GM18505 (cell line): ENCODE measurements at regions not wholly inside any gene's neighbourhood (a gene's known extent, or its start where the extent isn't known, plus 50 kb on each side); places are given as distances from the start of the nearest gene placed in this dataset.

Experiments used
- ATAC-seq: cut with Tn5 transposase; IDR thresholded peaks from one replicate; pipeline ENCODE4 v1.9.1; 2021; ENCODE audit not compliant: unreplicated experiment
- POLR2A ChIP-seq: IDR thresholded peaks from 4 replicates; pipeline ENCODE4 v1.6.1; 2011; ENCODE audit warnings: borderline replicate concordance; ENCODE audit not compliant: insufficient read depth, insufficient read length; ENCODE audit errors: extremely low read depth

DNA sequence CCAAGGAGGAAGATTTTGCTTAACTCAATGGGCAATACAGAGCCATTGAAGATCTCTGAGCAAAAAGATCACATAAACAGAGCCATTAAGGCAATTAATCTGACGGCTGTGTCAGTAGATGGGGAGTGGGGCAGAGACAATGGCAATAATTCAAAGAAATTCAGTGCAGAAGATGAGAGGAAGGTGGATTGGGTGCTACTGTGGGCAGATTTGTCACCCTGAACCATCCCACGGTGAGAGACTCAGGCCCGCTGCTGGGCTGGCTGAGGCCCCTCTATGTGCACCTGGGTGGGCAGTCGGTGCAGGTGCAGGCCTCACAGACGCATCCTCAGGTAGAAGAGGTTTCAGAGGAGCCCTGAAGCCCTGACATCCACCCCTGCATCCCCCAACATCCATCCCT, 458.6 kb downstream of the EIPR1 start:
- TF ChIP-seq POLR2A = no peak
- ATAC-seq = no peak

DNA sequence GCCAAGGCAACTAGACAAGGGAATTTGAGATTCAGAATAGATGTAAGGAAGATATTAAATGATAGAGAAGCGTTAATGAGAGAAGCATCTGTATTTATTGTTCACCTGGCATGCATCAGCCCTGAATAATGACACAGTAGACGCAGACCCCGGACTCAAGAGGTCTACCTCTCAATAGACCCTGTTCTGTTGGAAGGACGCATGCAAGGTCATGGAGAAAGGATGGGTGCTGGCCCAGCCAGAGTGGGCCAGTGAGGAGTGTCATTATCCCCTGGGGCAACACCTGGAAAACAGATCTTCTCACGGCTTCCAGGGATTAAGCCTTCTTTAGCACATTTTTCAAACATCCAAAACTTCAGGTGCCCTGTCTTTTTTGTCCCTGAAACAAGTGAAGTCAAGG, 461.0 kb downstream of the EIPR1 start:
- no peak for ATAC-seq
- no peak for TF ChIP-seq POLR2A

DNA sequence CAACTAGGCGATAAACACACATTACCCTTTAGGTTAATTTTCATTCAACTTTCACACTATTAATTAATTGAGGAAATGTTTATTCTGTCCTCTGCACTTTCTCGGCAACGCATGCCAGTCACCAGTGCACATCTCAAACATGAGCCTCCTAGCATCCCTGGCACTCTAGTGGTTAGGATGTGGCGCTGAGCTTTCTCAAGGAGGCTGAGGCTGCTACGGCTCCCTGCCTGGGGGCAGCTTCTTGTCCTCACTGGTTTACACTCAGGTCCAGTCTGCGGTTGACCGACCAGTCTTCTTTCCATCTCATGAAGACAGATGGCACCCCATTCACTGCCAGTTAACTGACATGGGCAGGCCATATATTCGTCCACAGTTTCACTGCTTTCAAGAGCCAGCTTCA, 463.4 kb downstream of the EIPR1 start:
- ATAC-seq = no peak
- TF ChIP-seq POLR2A = no peak

DNA sequence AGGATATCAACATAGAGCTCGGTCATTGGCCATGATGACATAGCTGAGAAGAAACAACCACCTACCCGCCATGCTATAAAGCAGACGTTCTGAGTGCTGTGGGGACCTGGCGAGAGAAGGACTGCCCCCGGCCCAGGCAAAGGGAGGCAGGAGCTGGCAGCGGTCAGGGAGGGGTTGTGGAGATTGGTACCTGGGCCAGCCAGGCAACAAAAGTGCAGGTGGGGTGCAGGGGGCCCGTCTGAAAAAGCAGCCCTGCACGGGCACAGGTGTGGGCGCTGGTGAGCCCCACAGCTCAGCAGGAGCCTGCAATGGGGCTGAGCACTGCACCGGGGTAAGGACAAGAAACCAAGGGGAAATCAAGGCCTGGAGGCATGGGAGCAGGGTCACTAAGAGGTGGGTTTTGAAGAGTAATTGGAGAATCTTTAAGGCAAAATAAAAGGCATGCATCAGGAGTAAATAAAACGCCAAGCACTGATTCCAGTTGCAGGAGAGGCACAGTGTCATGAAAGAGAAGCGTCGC, 464.0 kb downstream of the EIPR1 start:
- no peak for TF ChIP-seq POLR2A
- ATAC-seq = no peak

DNA sequence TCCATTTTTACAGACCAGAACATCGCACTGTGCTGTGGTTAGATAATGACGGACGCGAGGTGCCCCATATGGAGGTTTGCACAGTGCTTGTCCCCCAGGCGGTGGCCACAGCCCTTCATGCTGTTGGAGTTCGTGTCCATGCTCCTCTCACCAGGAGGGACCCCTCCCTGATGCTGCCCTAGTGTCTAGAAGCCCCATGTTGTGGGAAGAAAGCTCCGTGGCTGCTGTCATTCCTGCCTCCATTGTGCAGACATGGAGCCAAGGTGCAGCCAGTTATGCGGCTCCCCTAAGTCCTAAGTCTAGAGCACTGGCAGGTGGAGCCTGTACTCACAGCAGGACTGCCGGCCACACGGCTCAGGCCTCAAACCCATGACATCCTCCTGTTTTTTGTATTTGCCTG, 464.9 kb downstream of the EIPR1 start:
- no peak for ATAC-seq
- TF ChIP-seq POLR2A = no peak

DNA sequence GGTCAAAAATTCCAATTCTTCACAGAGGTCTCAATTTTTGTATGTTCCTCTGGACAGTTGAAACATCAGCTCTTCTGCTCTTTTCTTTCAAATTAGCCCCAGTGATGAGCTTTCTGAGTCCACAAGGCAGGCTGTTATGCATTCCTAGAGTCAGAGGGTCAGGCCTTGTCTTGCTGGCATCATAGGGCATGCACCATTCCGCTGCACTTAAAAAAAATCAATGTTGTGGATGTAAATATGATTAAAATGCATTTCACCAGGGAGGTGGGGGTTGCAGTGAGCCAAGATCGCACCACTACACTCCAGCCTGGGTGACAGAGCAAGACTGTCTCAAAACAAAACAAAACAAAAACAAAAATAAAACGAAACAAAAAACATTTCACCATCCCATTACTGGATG, 465.3 kb downstream of the EIPR1 start:
- no peak for ATAC-seq
- no peak for TF ChIP-seq POLR2A

DNA sequence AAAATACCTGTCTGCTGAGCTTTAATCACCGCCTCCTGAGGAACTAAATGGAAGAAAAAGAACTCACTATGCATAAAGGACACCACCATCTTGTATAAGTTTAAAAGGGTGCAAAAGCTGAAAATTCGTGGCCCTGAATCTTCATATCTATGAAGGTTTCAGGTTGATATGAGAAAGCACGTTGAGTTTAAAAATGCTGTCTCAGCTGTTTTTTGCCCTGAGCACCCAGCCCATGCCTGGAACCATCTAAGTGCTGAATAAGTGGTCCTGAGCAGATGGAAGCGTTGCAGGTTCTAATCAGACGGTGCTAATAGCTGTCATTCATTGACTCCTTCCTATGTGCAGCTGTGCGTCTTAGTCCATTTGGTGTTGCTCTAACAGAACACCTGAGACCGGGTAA, 467.4 kb downstream of the EIPR1 start:
- TF ChIP-seq POLR2A = no peak
- no peak for ATAC-seq

DNA sequence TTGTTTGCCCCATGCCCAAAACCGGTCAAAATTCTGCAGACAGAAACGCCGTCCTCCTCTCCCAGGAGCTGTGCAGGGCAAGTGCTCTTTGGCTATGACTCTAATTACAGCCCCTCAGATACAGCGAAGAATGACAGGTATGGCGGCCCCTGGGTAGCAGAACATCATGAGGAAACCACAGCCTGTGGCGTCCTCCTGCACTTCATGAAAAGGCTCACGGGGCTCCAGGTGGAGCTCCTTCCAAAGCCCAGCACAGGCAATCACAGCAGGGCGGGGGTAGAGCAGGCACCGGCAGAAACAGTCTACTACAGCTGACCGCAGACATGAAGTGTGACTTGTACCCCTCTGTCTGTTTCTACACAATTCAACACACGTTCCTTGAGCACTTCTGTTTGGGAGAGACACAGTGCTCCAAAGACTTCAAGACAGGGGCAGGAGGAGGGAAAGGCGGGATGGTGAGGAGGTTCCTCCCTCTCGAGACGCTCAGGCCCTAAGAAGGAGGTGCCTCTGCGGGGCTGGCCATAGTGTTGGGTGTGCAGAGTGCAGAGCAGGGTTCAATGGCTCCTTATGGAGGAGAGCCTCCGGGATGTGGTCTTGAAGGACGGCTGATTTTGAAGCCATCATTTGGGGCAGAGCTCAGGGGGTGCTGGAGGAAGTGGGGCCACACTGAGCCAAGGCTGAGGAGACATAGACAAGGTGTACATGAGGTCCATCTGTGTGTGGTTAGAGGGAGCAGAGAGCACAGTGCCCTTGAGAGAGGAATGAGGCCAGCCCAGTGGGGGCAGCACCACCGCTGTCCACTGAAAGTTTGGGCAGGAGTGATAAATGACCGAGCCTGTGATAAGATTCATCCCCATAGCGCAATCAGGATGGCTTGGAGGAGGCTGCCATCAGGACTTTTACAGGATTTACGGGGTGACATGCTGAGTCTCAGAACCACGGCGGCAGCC, 468.3 kb downstream of the EIPR1 start:
- no peak for ATAC-seq
- TF ChIP-seq POLR2A = no peak

DNA sequence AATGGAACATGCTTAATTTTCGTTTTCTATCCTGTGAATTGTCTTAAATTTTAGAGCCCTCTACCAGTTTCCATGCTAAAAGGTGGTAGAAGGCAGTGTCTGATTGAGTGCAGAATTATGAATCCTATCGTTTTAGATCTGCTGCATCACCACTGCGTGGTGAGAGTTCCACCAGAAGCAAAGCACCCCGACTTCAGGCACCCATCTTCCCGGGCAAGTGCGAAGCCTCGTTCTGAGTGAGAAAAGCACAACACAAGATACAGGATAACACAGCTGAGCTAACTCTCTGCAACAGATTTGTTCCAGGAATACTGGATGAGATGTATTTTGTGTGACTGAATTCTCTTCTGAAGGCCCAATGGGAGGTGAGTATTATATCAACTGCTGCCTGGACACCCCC, 471.5 kb downstream of the EIPR1 start:
- no peak for TF ChIP-seq POLR2A
- ATAC-seq = no peak

DNA sequence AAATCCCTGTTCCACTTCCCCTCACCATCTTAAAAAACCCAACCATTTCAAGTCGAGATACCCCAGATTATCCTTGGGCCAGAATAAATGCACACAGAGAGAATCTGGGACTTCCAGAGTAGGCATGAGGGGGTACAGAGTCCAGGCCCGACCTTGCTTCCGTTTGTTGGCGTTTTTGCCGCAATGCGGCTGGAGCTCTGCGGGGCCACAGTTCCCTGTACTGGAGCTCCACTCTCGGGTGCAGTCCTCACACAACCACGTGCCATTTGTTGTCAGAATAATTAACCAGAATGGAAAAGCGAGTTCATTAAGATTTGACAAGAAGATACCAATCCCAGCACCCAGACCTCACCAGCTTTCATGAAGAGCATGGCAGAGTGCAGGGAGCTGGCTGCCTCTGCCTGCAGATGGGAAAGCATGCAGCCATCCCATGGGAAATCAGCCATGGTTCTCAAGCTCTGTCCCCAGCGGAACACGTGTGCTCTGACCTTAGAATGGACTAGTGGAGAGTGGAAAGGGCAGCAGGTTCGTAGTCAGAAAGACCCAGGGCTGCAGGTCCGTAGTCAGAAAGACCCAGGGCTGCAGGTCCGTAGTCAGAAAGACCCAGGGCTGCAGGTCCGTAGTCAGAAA, 472.8 kb downstream of the EIPR1 start:
- no peak for ATAC-seq

DNA sequence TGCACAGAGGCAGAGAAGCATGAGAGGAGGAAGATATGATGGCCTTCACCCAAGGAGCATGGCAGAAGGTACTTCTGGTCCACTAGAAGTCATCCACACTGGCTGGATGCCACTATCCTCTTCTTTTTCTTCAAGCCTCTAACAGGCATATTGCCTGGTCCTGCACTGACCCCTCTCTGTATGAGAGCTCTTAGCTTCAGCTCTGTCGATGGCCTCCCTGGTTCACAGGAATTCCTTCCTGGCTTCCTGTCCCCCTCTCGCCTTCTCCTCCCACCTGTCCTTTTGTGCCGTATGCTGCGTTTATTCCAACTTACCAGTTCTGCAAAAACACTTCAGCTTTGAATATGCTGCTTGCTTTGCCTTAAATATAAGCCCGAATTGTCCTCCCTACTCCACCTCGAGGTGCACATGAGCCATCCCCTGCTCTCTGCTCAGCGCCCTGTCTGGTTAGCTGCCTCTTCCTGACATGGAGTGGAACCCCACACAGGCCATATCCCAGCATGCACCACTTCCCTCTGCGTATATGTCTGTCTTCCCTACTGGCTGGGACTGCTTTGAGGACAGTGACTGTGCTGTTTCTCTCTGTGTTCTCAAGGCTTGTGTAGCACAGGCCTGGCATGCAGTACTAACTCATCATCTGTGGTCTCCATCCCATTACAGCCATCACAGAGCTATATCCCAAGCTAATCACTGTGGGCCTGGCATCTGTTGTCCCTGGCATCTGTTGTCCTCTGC, 474.9 kb downstream of the EIPR1 start:
- TF ChIP-seq POLR2A = no peak
- no peak for ATAC-seq

More for the DNA sequence above, 472.8 kb downstream of the EIPR1 start:
- TF ChIP-seq POLR2A = no peak

DNA sequence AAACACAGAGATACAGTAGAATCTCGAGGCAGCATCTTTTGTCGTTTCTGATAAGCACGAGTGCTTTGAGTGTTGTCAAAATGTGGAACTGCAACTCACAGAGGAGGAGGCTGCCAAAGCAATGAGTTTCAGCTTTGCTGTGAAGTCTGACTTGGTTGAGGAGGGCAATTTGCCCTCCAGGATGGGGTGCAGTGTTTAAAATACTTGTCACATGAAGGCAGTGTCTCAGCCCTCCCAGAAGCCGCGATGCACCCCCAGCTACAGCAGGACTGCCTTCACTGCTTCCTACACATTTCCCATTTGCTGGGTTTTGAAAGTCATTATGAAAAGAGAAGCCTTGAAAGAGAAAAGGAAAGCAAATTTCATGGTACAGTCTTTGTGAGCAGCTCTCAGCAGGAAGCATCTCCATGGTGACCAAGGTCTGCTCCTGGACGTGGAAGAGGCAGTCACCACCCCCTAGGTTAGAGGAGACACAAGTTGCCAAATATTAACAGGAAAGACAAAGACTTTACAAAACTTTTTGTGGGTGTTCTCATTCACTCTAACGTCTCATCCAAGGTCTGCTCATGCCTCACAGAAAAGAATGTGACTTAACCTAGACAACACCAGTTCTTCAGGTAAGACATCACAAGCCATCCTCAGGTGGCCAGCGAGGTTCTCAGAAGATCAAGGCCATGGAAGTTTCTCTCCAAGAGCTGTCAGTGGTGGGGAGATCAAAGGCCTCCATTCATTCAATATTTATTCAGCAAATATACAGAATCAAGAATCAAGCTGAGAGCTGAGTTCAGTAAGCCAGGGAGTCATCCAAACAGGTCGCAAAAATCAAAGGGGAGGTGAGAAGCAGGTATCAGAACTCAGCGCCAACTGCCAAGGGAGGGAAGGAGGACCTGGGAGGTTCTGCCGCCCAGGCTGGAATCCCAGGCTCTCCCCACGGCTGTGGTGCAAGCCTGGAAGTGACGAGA, 476.0 kb downstream of the EIPR1 start:
- TF ChIP-seq POLR2A = no peak
- ATAC-seq = peak; percentile 88
